ENCODE measurements at regions not wholly inside any gene's neighbourhood (a gene's known extent, or its start where the extent isn't known, plus 50 kb on each side); places are given as distances from the start of the nearest gene placed in this dataset.

DNA sequence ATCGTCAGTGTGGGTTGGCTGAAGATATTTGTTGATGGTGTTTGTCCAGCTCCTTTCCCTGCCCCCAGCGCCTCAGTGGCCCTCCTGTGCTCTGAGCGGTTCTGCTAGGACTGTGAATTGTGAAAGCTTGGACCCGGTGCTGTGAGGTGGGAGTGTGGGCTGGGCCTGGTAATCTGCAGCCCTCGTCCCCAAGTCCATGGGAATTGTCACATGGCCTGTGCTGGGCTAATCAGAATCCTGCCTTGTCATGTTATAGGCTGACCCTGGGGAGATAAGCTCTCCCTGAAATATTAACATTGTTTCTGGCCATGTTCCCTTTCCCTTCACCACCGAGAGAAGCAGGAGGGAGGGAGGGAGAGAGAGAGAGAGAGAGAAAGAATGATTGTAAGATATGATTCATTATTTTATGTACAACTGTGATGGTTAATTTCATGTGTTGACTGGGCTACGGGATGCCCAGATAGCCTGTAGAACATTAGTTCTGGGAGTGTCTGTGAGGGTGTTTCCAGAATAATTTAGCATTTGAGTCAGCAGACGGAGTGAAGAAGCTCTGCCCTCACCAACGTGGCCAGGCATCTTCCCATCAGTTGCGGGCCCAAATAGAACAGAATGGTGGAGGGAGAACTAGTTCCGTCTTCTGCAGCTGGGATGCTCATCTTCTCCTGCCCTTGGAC, 62.4 kb downstream of the TFAP2C start:
- no peak overlapping the region for H3K27ac ChIP-seq (ENCODE audit: low read depth, low read length)
- no peaks in the 10 kb centered on the region for H3K9me2 ChIP-seq (replicated peaks; ENCODE audit: control insufficient read depth, low read length)
- H3K9me3 ChIP-seq (ENCODE audit: control insufficient read depth, insufficient read depth, low read length) = no peaks in the 10 kb centered on the region
- no peaks in the 10 kb centered on the region for H3K36me3 ChIP-seq (ENCODE audit: control insufficient read depth, low read length)
- H3K4me3 ChIP-seq (ENCODE audit: low read length) = no peak overlapping the region
- no peak overlapping the region for H3K4me2 ChIP-seq (ENCODE audit: low read length)
- H3F3A ChIP-seq (ENCODE audit: control insufficient read depth, insufficient read depth) = 0 out of 2 replicates have a peak, but pooled peaks cover 3% of the 10 kb centered on the region
- no peaks in the 10 kb centered on the region for H4K20me1 ChIP-seq (ENCODE audit: control insufficient read depth, insufficient read depth, low read depth, low read length)
- H3K4me1 ChIP-seq (ENCODE audit: control insufficient read depth, low read length) = peaks cover 22% of the 10 kb centered on the region
- TF ChIP-seq, protein P1, sequence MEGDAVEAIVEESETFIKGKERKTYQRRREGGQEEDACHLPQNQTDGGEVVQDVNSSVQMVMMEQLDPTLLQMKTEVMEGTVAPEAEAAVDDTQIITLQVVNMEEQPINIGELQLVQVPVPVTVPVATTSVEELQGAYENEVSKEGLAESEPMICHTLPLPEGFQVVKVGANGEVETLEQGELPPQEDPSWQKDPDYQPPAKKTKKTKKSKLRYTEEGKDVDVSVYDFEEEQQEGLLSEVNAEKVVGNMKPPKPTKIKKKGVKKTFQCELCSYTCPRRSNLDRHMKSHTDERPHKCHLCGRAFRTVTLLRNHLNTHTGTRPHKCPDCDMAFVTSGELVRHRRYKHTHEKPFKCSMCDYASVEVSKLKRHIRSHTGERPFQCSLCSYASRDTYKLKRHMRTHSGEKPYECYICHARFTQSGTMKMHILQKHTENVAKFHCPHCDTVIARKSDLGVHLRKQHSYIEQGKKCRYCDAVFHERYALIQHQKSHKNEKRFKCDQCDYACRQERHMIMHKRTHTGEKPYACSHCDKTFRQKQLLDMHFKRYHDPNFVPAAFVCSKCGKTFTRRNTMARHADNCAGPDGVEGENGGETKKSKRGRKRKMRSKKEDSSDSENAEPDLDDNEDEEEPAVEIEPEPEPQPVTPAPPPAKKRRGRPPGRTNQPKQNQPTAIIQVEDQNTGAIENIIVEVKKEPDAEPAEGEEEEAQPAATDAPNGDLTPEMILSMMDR (IDR thresholded peaks at IDR 0.05; ENCODE audit: low read depth, low read length, poor library complexity, severe bottlenecking) = no peak
- TF ChIP-seq EZH2phosphoT487 (IDR thresholded peaks at IDR 0.05; ENCODE audit: borderline replicate concordance, low read length) = no peak
- H3K79me2 ChIP-seq (ENCODE audit: control insufficient read depth, low read length) = no peaks in the 10 kb centered on the region
- H3K27me3 ChIP-seq (ENCODE audit: control insufficient read depth, low read length) = 0 out of 2 replicates have a peak, but pooled peaks cover 2% of the 10 kb centered on the region

DNA sequence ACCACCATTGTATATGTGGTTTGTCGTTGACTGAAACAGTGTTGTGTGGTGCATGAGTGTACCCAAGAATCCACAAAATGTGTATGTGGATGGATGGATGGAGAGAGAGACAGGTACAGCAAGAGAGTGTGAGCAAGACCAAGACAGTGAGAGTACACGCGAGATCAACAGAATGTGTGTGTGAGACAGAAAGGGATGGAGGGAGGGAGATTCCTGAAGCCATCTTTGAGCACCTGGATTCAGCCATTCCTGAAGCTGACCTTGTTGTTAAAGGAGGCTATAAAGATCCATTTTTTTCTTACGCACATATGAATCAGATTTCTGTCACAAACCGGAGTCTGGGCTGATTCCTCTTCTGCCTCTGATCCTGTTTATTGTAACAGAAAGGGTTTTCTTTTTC, 64.1 kb downstream of the TFAP2C start:
- no peaks in the 10 kb centered on the region for H3K79me2 ChIP-seq (ENCODE audit: control insufficient read depth, low read length)
- no peaks in the 10 kb centered on the region for H4K20me1 ChIP-seq (ENCODE audit: control insufficient read depth, insufficient read depth, low read depth, low read length)
- no peaks in the 10 kb centered on the region for H3K36me3 ChIP-seq (ENCODE audit: control insufficient read depth, low read length)
- no peak overlapping the region for H3K4me3 ChIP-seq (ENCODE audit: low read length)
- H3K27ac ChIP-seq (ENCODE audit: low read depth, low read length) = no peak overlapping the region
- 0 out of 2 replicates have a peak, but pooled peaks cover 3% of the 10 kb centered on the region for H3F3A ChIP-seq (ENCODE audit: control insufficient read depth, insufficient read depth)
- H3K4me2 ChIP-seq (ENCODE audit: low read length) = no peak overlapping the region
- peaks cover 22% of the 10 kb centered on the region for H3K4me1 ChIP-seq (ENCODE audit: control insufficient read depth, low read length)
- H3K9me2 ChIP-seq (replicated peaks; ENCODE audit: control insufficient read depth, low read length) = no peaks in the 10 kb centered on the region
- TF ChIP-seq, protein P1 (IDR thresholded peaks at IDR 0.05; ENCODE audit: low read depth, low read length, poor library complexity, severe bottlenecking) = no peak
- no peak for TF ChIP-seq EZH2phosphoT487 (IDR thresholded peaks at IDR 0.05; ENCODE audit: borderline replicate concordance, low read length)
- H3K9me3 ChIP-seq (ENCODE audit: control insufficient read depth, insufficient read depth, low read length) = no peaks in the 10 kb centered on the region
- H3K27me3 ChIP-seq (ENCODE audit: control insufficient read depth, low read length) = 0 out of 2 replicates have a peak, but pooled peaks cover 2% of the 10 kb centered on the region

DNA sequence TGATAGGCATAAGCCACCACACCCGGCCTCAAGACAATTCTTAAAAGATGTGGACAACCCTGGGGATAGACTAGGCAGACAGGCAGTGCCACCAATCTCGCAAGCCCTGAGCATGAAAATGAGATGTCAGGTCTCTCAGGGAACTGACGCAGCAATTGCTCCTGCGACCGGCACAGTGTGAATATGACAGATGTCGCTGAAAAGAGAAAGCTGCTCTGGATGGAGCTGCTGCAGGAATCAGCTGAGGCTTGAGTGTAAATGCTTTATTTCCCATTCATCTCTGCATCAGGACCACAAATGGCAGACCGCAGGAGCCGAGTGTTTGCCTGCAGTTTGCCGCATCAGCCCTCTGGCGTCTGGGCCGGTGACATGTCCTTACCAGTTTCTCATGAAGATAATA, 68.4 kb downstream of the TFAP2C start:
- TF ChIP-seq, protein P1 (IDR thresholded peaks at IDR 0.05; ENCODE audit: low read depth, low read length, poor library complexity, severe bottlenecking) = no peak
- no peak for TF ChIP-seq EZH2phosphoT487 (IDR thresholded peaks at IDR 0.05; ENCODE audit: borderline replicate concordance, low read length)

More for the DNA sequence above, 68.4 kb downstream of the TFAP2C start:
- H3F3A ChIP-seq (ENCODE audit: control insufficient read depth, insufficient read depth) = no peaks in the 10 kb centered on the region
- no peak overlapping the region for H3K27ac ChIP-seq (ENCODE audit: low read depth, low read length)
- no peaks in the 10 kb centered on the region for H3K9me2 ChIP-seq (replicated peaks; ENCODE audit: control insufficient read depth, low read length)
- H3K4me1 ChIP-seq (ENCODE audit: control insufficient read depth, low read length) = no peaks in the 10 kb centered on the region
- no peak overlapping the region for H3K4me3 ChIP-seq (ENCODE audit: low read length)
- H4K20me1 ChIP-seq (ENCODE audit: control insufficient read depth, insufficient read depth, low read depth, low read length) = no peaks in the 10 kb centered on the region
- no peak overlapping the region for H3K4me2 ChIP-seq (ENCODE audit: low read length)
- no peaks in the 10 kb centered on the region for H3K79me2 ChIP-seq (ENCODE audit: control insufficient read depth, low read length)
- no peaks in the 10 kb centered on the region for H3K9me3 ChIP-seq (ENCODE audit: control insufficient read depth, insufficient read depth, low read length)
- H3K27me3 ChIP-seq (ENCODE audit: control insufficient read depth, low read length) = peaks cover 3% of the 10 kb centered on the region; the same call in 1 of the 2 replicates
- no peaks in the 10 kb centered on the region for H3K36me3 ChIP-seq (ENCODE audit: control insufficient read depth, low read length)
